ENCODE measurements at regions not wholly inside any gene's neighbourhood (a gene's known extent, or its start where the extent isn't known, plus 50 kb on each side); places are given as distances from the start of the nearest gene placed in this dataset.

DNA sequence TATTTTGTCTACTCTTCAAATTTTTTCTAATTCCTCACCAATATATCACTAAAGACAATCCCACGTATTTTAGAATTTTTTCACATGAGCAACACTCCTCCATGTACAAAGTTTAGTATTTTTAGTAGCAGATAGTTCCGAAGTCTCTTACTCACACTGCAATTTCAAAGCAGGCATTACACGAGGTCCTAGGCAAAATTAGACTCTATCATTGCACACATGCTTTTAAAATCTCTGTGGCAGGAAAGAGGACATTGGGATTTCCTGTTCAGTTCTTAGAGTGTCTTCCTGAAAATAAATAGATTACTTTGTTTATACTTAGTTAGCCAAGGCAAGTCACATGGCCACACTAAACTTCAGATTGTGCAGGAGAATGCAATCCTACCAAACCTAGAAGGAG, 847.7 kb downstream of the ROBO2 start:
- TF ChIP-seq, protein P1, sequence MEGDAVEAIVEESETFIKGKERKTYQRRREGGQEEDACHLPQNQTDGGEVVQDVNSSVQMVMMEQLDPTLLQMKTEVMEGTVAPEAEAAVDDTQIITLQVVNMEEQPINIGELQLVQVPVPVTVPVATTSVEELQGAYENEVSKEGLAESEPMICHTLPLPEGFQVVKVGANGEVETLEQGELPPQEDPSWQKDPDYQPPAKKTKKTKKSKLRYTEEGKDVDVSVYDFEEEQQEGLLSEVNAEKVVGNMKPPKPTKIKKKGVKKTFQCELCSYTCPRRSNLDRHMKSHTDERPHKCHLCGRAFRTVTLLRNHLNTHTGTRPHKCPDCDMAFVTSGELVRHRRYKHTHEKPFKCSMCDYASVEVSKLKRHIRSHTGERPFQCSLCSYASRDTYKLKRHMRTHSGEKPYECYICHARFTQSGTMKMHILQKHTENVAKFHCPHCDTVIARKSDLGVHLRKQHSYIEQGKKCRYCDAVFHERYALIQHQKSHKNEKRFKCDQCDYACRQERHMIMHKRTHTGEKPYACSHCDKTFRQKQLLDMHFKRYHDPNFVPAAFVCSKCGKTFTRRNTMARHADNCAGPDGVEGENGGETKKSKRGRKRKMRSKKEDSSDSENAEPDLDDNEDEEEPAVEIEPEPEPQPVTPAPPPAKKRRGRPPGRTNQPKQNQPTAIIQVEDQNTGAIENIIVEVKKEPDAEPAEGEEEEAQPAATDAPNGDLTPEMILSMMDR (IDR thresholded peaks at IDR 0.05): no peak
- no peak for TF ChIP-seq POLR2A (IDR thresholded peaks at IDR 0.05)
- TF ChIP-seq EP300 (IDR thresholded peaks at IDR 0.05): no peak
- Histone ChIP-seq H3K27ac (no peak overlapping the region), H3K4me3 (no peak overlapping the region), H3K9me3 (no peaks in the 10 kb centered on the region), H3K4me1 (ENCODE audit: insufficient read depth) (peaks cover 2% of the 10 kb centered on the region), H3K36me3 (no peaks in the 10 kb centered on the region), H3K27me3 (no peaks in the 10 kb centered on the region)
- intact Hi-C loops (cut with DNase I): no loop called here
- DNase-seq: no peak
- WGBS, 3 donors: 2 to 12% (median 2%) methylated on average over 3 of the region's 3 CpGs

- Histone ChIP-seq H3K36me3 (no peaks in the 10 kb centered on the region), H3K9me3 (no peaks in the 10 kb centered on the region), H3K4me1 (ENCODE audit: insufficient read depth) (peaks cover 2% of the 10 kb centered on the region), H3K4me3 (no peak overlapping the region), H3K27ac (no peak overlapping the region), H3K27me3 (no peaks in the 10 kb centered on the region)
- DNase-seq: no peak
- intact Hi-C loops (cut with DNase I): no loop called here
- no peak for TF ChIP-seq EP300 (IDR thresholded peaks at IDR 0.05)
- TF ChIP-seq, protein P1 (IDR thresholded peaks at IDR 0.05): no peak
- TF ChIP-seq POLR2A (IDR thresholded peaks at IDR 0.05): no peak
- 88 to 96% (median 93%) methylated on average over 3 of the region's 3 CpGs for WGBS, 3 donors
These were observed 849.7 kb downstream of the ROBO2 start for GRCh38 chr3:77889616-77890015.

DNA sequence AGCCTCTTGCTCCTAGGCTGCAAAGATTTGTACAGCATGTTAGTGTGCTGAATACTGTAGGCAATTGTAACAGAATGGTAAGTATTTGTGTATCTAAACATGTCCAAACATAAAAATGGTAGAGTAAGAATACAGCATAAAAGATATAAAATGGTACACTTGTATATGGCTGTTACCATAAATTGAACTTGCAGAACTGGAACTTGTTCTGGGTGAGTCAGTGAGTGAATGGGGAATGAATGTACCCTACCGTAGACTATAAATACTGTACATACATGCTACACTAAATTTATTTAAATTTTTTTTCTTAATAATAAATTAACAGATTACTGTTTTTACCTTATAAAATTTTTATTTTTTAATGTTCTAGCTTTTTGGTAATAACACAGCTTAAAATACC, 858.7 kb downstream of the ROBO2 start:
- H3K36me3 ChIP-seq: no peaks in the 10 kb centered on the region
- H3K27me3 ChIP-seq: no peaks in the 10 kb centered on the region
- H3K9me3 ChIP-seq: no peaks in the 10 kb centered on the region
- H3K4me1 ChIP-seq (ENCODE audit: insufficient read depth): no peaks in the 10 kb centered on the region
- no peak overlapping the region for H3K4me3 ChIP-seq
- no peak for DNase-seq
- intact Hi-C loops (cut with DNase I): no loop called here
- 95 to 99% (median 97%) methylated on average over 1 of the region's 1 CpG for WGBS, 3 donors
- H3K27ac ChIP-seq: no peak overlapping the region
- TF ChIP-seq EP300 (IDR thresholded peaks at IDR 0.05) (no peak), POLR2A (IDR thresholded peaks at IDR 0.05) (no peak)
- TF ChIP-seq, protein P1 (IDR thresholded peaks at IDR 0.05): no peak

DNA sequence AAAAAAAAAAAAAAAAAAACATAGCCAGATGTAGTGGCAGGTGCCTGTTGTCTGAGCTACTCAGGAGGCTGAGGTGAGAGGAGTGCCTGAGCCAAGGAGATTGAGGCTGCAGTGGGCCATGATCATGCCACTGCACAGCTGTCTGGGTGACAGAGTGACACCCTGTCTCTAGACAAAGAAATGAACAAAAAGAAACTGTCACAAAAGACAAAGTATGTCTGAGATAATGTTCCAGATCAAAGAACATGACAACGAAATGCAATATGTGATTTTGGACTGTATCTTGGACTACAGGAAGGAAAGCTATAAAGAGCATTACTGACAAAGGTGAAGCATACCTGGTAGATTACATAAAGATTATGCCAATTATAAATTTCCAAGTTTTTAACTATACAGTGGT, 862.8 kb downstream of the ROBO2 start:
- DNase-seq: no peak
- TF ChIP-seq EP300 (IDR thresholded peaks at IDR 0.05): no peak
- no peak for TF ChIP-seq POLR2A (IDR thresholded peaks at IDR 0.05)
- TF ChIP-seq, protein P1 (IDR thresholded peaks at IDR 0.05): no peak
- H3K4me3 ChIP-seq: no peak overlapping the region
- intact Hi-C loops (cut with DNase I): no loop called here
- no peaks in the 10 kb centered on the region for H3K4me1 ChIP-seq (ENCODE audit: insufficient read depth)
- no peaks in the 10 kb centered on the region for H3K36me3 ChIP-seq
- H3K27ac ChIP-seq: no peak overlapping the region
- H3K27me3 ChIP-seq: no peaks in the 10 kb centered on the region
- WGBS, 3 donors: 72 to 75% (median 73%) methylated on average over 1 of the region's 1 CpG
- no peaks in the 10 kb centered on the region for H3K9me3 ChIP-seq
